GM23338 (cell line): ENCODE measurements at regions not wholly inside any gene's neighbourhood (a gene's known extent, or its start where the extent isn't known, plus 50 kb on each side); places are given as distances from the start of the nearest gene placed in this dataset.

Source experiments
- ATAC-seq: fragments of 200-7000 bp; cut with Tn5 transposase; 3 replicates; pipeline ENCODE4 v1.9.1; 2020
- DNase-seq: peaks from one replicate; pipeline ENCODE4 v3.0.0-alpha.2; 2015; ENCODE audit warnings: low spot score
- H2AFZ ChIP-seq: fragments of 200-600 bp; sonication (generic); 2 replicates; pipeline ENCODE4 v1.8.0; 2016; ENCODE audit warnings: antibody characterized with exemption, mild to moderate bottlenecking, moderate library complexity
- H3F3A ChIP-seq: fragments of 200-600 bp; sonication (generic); replicated peaks from 2 replicates; pipeline ENCODE4 v1.8.0; 2017; ENCODE audit warnings: antibody characterized with exemption, mixed run types, low read depth
- H3K27ac ChIP-seq: fragments of 200-600 bp; sonication (generic); 2 replicates; pipeline ENCODE4 v1.6.1; 2016; ENCODE audit warnings: low read depth
- H3K27me3 ChIP-seq: fragments of 200-600 bp; sonication (generic); 2 replicates; pipeline ENCODE4 v1.8.0; 2016; ENCODE audit warnings: mild to moderate bottlenecking, mixed run types, moderate library complexity; ENCODE audit not compliant: insufficient read depth
- H3K36me3 ChIP-seq: fragments of 200-600 bp; sonication (generic); 2 replicates; pipeline ENCODE4 v1.8.0; 2016; ENCODE audit warnings: mild to moderate bottlenecking; ENCODE audit not compliant: insufficient read depth
- H3K4me1 ChIP-seq: fragments of 200-600 bp; sonication (generic); 2 replicates; pipeline ENCODE4 v1.8.0; 2016; ENCODE audit warnings: mild to moderate bottlenecking, moderate library complexity; ENCODE audit not compliant: insufficient read depth
- H3K4me2 ChIP-seq: fragments of 200-600 bp; sonication (generic); 2 replicates; pipeline ENCODE4 v1.7.1; 2017; ENCODE audit warnings: mixed run types
- H3K4me3 ChIP-seq: fragments of 200-600 bp; sonication (generic); 2 replicates; pipeline ENCODE4 v1.6.1; 2016; ENCODE audit warnings: mixed run types
- H3K79me2 ChIP-seq: fragments of 200-600 bp; sonication (generic); replicated peaks from 2 replicates; pipeline ENCODE4 v1.8.0; 2017; ENCODE audit warnings: mild to moderate bottlenecking; ENCODE audit not compliant: insufficient read depth
- H3K9me2 ChIP-seq: fragments of 200-600 bp; sonication (generic); 2 replicates; pipeline ENCODE4 v1.8.0; 2017; ENCODE audit not compliant: insufficient read depth
- H4K20me1 ChIP-seq: fragments of 200-600 bp; sonication (generic); replicated peaks from 2 replicates; pipeline ENCODE4 v1.8.0; 2017; ENCODE audit warnings: mild to moderate bottlenecking; ENCODE audit not compliant: insufficient read depth
- H3K27ac Mint-ChIP-seq: 2 replicates; pipeline ENCODE4 v1.8.0; 2020; ENCODE audit warnings: inconsistent platforms, mild to moderate bottlenecking, moderate library complexity, mixed read lengths
- H3K27me3 Mint-ChIP-seq: 3 replicates; pipeline ENCODE4 v1.8.0; 2022; ENCODE audit warnings: low read depth, mild to moderate bottlenecking, moderate library complexity, mixed read lengths, inconsistent platforms; ENCODE audit not compliant: insufficient read depth, poor library complexity
- H3K36me3 Mint-ChIP-seq: 3 replicates; pipeline ENCODE4 v1.8.0; 2021; ENCODE audit warnings: low read depth, mild to moderate bottlenecking, inconsistent platforms, moderate library complexity, mixed read lengths
- H3K4me1 Mint-ChIP-seq: 3 replicates; pipeline ENCODE4 v1.8.0; 2020; ENCODE audit warnings: mild to moderate bottlenecking, inconsistent platforms, mixed read lengths
- H3K4me3 Mint-ChIP-seq: 3 replicates; pipeline ENCODE4 v1.8.0; 2021; ENCODE audit warnings: moderate library complexity, mild to moderate bottlenecking, inconsistent platforms, mixed read lengths
- H3K9me3 Mint-ChIP-seq: 3 replicates; pipeline ENCODE4 v1.8.0; 2020; ENCODE audit warnings: moderate library complexity, mild to moderate bottlenecking, inconsistent platforms, mixed read lengths
- CTCF ChIP-seq, 2 experiments: fragments of 200-600 bp in 1 of 2; sonication (generic) in 1 of 2; conservative IDR thresholded peaks; 2 replicates each; pipeline versions ENCODE4 v1.5.1 to v1.6.1; 2016 to 2017; ENCODE audit warnings: antibody characterized with exemption in 2 of 2, low read depth in 2 of 2, mild to moderate bottlenecking in 2 of 2, moderate library complexity in 1 of 2
- ETS1 ChIP-seq: IDR thresholded peaks from 2 replicates; pipeline ENCODE4 v1.6.1; 2016; ENCODE audit warnings: antibody characterized with exemption
- EZH2 ChIP-seq: fragments of 200-600 bp; sonication (generic); IDR thresholded peaks from one replicate; pipeline ENCODE4 v1.8.0; 2017; ENCODE audit warnings: antibody characterized with exemption, mild to moderate bottlenecking, low read depth; ENCODE audit not compliant: unreplicated experiment
- EZH2phosphoT487 ChIP-seq: fragments of 200-600 bp; sonication (generic); IDR thresholded peaks from one replicate; pipeline ENCODE4 v1.8.1; 2018; ENCODE audit warnings: antibody characterized with exemption; ENCODE audit not compliant: unreplicated experiment
- NANOG ChIP-seq: IDR thresholded peaks from 2 replicates; pipeline ENCODE4 v1.6.1; 2016; ENCODE audit warnings: antibody characterized with exemption, borderline replicate concordance
- POLR2AphosphoS5 ChIP-seq: IDR thresholded peaks from 2 replicates; pipeline ENCODE4 v1.6.1; 2016; ENCODE audit warnings: antibody characterized with exemption, low read depth
- REST ChIP-seq: IDR thresholded peaks from one replicate; pipeline ENCODE4 v1.6.1; 2018; ENCODE audit warnings: antibody characterized with exemption; ENCODE audit not compliant: unreplicated experiment
- ZNF114 ChIP-seq: fragments of 250-450 bp; sonication (Bioruptor Pico); IDR thresholded peaks from 2 replicates; pipeline ENCODE4 v1.5.0; 2020; ENCODE audit warnings: mild to moderate bottlenecking, moderate library complexity
- ZNF331 ChIP-seq: fragments of 250-450 bp; sonication (Bioruptor Pico); IDR thresholded peaks from 2 replicates; pipeline ENCODE4 v1.5.0; 2020; ENCODE audit warnings: low read depth, mild to moderate bottlenecking, moderate library complexity
- ZNF462 ChIP-seq: fragments of 250-450 bp; sonication (Bioruptor Pico); IDR thresholded peaks from 2 replicates; pipeline ENCODE4 v1.5.0; 2020; ENCODE audit warnings: mild to moderate bottlenecking, moderate library complexity

GRCh38 chr2:82524826-82525225 is 1934.3 kb downstream of the SUCLG1 start (continued):
- TF ChIP-seq EZH2phosphoT487 (no peak), EZH2 (no peak), ZNF331 (CRISPR knock-in tag) (no peak), ZNF462 (CRISPR knock-in tag) (no peak)

GRCh38 chr2:82511894-82512293 is 1947.2 kb downstream of the SUCLG1 start:
- no peaks in the 10 kb centered on the region; the same call in 1 of the 2 replicates for H3K36me3 ChIP-seq
- H3F3A ChIP-seq, result no peaks in the 10 kb centered on the region
- peaks cover 9% of the 10 kb centered on the region; the same call in 2 of the 3 replicates for H3K9me3 Mint-ChIP-seq
- ATAC-seq (no peak), DNase-seq (no peak)
- H3K36me3 Mint-ChIP-seq, result no peaks in the 10 kb centered on the region
- no peaks in the 10 kb centered on the region for H3K27me3 ChIP-seq
- H3K4me2 ChIP-seq, result no peak overlapping the region
- H2AFZ ChIP-seq, result no peak overlapping the region
- H3K27ac ChIP-seq, result no peak overlapping the region
- no peak overlapping the region for H3K4me3 Mint-ChIP-seq
- H3K27me3 Mint-ChIP-seq, result no peaks in the 10 kb centered on the region
- H3K9me2 ChIP-seq, result no peaks in the 10 kb centered on the region
- no peak overlapping the region for H3K4me3 ChIP-seq
- H3K27ac Mint-ChIP-seq, result no peak overlapping the region
- no peaks in the 10 kb centered on the region for H3K4me1 Mint-ChIP-seq
- no peaks in the 10 kb centered on the region for H3K79me2 ChIP-seq
- no peaks in the 10 kb centered on the region for H3K4me1 ChIP-seq
- no peaks in the 10 kb centered on the region for H4K20me1 ChIP-seq
- no peak for TF ChIP-seq ETS1
- no peak for TF ChIP-seq EZH2
- TF ChIP-seq ZNF331 (CRISPR knock-in tag), result no peak
- no peak for TF ChIP-seq ZNF114 (CRISPR knock-in tag)
- TF ChIP-seq POLR2AphosphoS5, result no peak
- no peak for TF ChIP-seq CTCF (conservative IDR thresholded peaks at IDR 0.05; ENCODE audit: low read depth in 2 of 2)
- no peak for TF ChIP-seq EZH2phosphoT487
- no peak for TF ChIP-seq REST
- TF ChIP-seq NANOG, result no peak
